Osteoblast (primary cell): ENCODE measurements at regions not wholly inside any gene's neighbourhood (a gene's known extent, or its start where the extent isn't known, plus 50 kb on each side); places are given as distances from the start of the nearest gene placed in this dataset.

Source experiments
- DNase-seq: peaks from one replicate; pipeline ENCODE4 v3.0.0; 2011; ENCODE audit warnings: low spot score, mixed read lengths; ENCODE audit not compliant: insufficient read length; ENCODE audit errors: missing footprints
- H2AFZ ChIP-seq: 2 replicates; pipeline ENCODE4 v1.6.0; 2011; ENCODE audit warnings: mild to moderate bottlenecking, low read length
- H3K27ac ChIP-seq: 2 replicates; pipeline ENCODE4 v1.5.1; 2011; ENCODE audit warnings: mild to moderate bottlenecking, low read depth, low read length, moderate library complexity
- H3K27me3 ChIP-seq: 2 replicates; pipeline ENCODE4 v1.6.0; 2012; ENCODE audit warnings: mild to moderate bottlenecking, control low read depth, inconsistent platforms, low read length, moderate library complexity; ENCODE audit not compliant: insufficient read depth
- H3K36me3 ChIP-seq: 2 replicates; pipeline ENCODE4 v1.5.1; 2011; ENCODE audit warnings: mild to moderate bottlenecking, low read length, control low read depth, moderate library complexity; ENCODE audit not compliant: insufficient read depth
- H3K4me1 ChIP-seq: 2 replicates; pipeline ENCODE4 v1.5.1; 2011; ENCODE audit warnings: mild to moderate bottlenecking, low read length, control low read depth, moderate library complexity; ENCODE audit not compliant: insufficient read depth
- H3K4me2 ChIP-seq: 2 replicates; pipeline ENCODE4 v1.6.0; 2011; ENCODE audit warnings: mild to moderate bottlenecking, low read length; ENCODE audit not compliant: insufficient read depth
- H3K4me3 ChIP-seq: fragments of 200-600 bp; sonication (generic); 3 replicates; pipeline ENCODE4 v1.5.1; 2012; ENCODE audit warnings: mild to moderate bottlenecking, low read length, inconsistent platforms; ENCODE audit not compliant: insufficient read depth
- H3K79me2 ChIP-seq: 2 replicates; pipeline ENCODE4 v1.6.0; 2012; ENCODE audit warnings: mild to moderate bottlenecking, low read length, control low read depth, inconsistent platforms; ENCODE audit not compliant: insufficient read depth
- H3K9me3 ChIP-seq: 2 replicates; pipeline ENCODE4 v1.5.1; 2011; ENCODE audit warnings: low read depth, low read length, control low read depth
- H4K20me1 ChIP-seq: 2 replicates; pipeline ENCODE4 v1.6.0; 2012; ENCODE audit warnings: mild to moderate bottlenecking, low read length, control low read depth; ENCODE audit not compliant: insufficient read depth
- TF ChIP-seq, protein P1 (sequence below): IDR thresholded peaks from 2 replicates; pipeline ENCODE4 v1.5.1; 2011; ENCODE audit warnings: mild to moderate bottlenecking, low read depth, low read length, moderate library complexity; ENCODE audit errors: extremely low read depth

DNA sequence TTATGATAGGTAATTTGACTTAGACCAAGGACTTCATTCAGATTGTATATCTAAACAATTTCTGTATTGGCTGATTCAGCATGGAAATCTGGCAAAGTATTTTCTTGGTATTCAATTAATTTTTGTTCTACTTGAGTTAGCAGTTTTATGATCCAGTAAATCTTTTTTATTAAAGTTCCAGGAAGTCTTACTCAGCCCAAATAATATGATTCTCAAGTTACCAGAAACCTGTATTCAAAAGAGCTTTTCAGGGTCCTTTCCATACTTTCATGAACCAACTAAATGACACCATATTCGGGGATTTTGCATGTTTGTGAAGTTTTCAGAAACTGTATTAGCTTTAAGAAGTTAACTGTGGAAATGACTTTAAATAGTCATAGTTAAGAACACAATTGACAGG, 662.6 kb downstream of the LRFN5 start:
- H3K4me2 ChIP-seq: no peak overlapping the region
- H3K79me2 ChIP-seq: no peaks in the 10 kb centered on the region
- no peak overlapping the region for H3K27ac ChIP-seq
- no peaks in the 10 kb centered on the region for H3K9me3 ChIP-seq
- no peak for DNase-seq
- TF ChIP-seq, protein P1, sequence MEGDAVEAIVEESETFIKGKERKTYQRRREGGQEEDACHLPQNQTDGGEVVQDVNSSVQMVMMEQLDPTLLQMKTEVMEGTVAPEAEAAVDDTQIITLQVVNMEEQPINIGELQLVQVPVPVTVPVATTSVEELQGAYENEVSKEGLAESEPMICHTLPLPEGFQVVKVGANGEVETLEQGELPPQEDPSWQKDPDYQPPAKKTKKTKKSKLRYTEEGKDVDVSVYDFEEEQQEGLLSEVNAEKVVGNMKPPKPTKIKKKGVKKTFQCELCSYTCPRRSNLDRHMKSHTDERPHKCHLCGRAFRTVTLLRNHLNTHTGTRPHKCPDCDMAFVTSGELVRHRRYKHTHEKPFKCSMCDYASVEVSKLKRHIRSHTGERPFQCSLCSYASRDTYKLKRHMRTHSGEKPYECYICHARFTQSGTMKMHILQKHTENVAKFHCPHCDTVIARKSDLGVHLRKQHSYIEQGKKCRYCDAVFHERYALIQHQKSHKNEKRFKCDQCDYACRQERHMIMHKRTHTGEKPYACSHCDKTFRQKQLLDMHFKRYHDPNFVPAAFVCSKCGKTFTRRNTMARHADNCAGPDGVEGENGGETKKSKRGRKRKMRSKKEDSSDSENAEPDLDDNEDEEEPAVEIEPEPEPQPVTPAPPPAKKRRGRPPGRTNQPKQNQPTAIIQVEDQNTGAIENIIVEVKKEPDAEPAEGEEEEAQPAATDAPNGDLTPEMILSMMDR: no peak
- H3K4me1 ChIP-seq: no peaks in the 10 kb centered on the region
- no peaks in the 10 kb centered on the region for H3K36me3 ChIP-seq
- no peak overlapping the region for H2AFZ ChIP-seq
- no peak overlapping the region for H3K4me3 ChIP-seq
- no peaks in the 10 kb centered on the region for H4K20me1 ChIP-seq
- H3K27me3 ChIP-seq: no peaks in the 10 kb centered on the region

DNA sequence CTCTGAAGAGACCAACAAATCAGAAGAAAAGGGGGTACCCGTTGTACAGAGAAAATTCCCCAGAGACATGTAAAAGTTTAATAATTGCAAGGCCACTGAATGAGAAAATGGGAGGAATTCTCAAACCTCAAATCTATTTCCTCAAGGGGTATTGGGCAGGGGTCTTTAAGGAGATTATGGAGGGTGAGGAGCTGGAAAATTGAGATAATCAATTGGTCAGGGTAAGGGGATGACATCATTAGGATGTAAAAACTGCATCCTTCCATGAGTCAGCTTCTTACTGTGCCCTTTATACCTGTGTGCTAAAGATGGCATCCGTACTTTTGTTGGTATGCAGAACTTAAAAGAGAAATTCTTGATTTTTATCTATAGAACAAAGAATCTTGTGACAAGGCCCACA, 641.5 kb downstream of the LRFN5 start:
- Histone ChIP-seq H3K4me3 (no peak overlapping the region), H3K4me1 (no peaks in the 10 kb centered on the region), H2AFZ (no peak overlapping the region), H3K4me2 (no peak overlapping the region), H3K27me3 (no peaks in the 10 kb centered on the region), H3K36me3 (no peaks in the 10 kb centered on the region), H3K27ac (no peak overlapping the region), H4K20me1 (no peaks in the 10 kb centered on the region), H3K79me2 (no peaks in the 10 kb centered on the region), H3K9me3 (no peaks in the 10 kb centered on the region)
- no peak for DNase-seq
- TF ChIP-seq, protein P1: no peak

GRCh38 chr14:42241101-42241500, 634.4 kb downstream of the LRFN5 start:
- DNase-seq: no peak
- Histone ChIP-seq H3K4me2 (no peak overlapping the region), H3K79me2 (no peaks in the 10 kb centered on the region), H3K27ac (no peak overlapping the region), H3K4me3 (no peak overlapping the region), H3K36me3 (no peaks in the 10 kb centered on the region), H2AFZ (no peak overlapping the region), H3K4me1 (no peaks in the 10 kb centered on the region), H4K20me1 (no peaks in the 10 kb centered on the region), H3K27me3 (no peaks in the 10 kb centered on the region), H3K9me3 (no peaks in the 10 kb centered on the region)
- TF ChIP-seq, protein P1: no peak

DNA sequence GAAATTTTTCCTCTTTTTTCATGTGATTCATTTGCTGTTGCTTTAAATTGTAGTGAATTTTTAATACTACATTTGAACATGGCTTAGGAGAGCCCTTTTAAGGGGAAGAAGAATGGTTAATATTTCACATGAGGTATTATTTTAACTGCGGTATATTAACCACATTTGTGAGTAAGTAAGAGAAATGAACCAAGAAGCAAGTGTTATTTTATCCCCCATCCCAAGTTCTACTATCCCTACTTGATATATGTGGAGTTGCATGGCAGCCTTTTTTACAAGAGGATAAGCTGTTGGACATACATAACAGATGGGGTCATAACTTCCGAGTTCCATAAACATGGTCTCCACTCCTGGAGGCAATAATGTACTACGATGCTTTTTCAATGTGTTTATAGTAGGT, 623.3 kb downstream of the LRFN5 start:
- Histone ChIP-seq H3K4me1 (no peaks in the 10 kb centered on the region), H3K27me3 (no peaks in the 10 kb centered on the region), H4K20me1 (no peaks in the 10 kb centered on the region), H3K4me3 (no peak overlapping the region), H3K9me3 (no peaks in the 10 kb centered on the region), H3K79me2 (no peaks in the 10 kb centered on the region), H2AFZ (no peak overlapping the region), H3K27ac (no peak overlapping the region), H3K4me2 (no peak overlapping the region), H3K36me3 (no peaks in the 10 kb centered on the region)
- TF ChIP-seq, protein P1: no peak
- no peak for DNase-seq
